ENCODE measurements at regions not wholly inside any gene's neighbourhood (a gene's known extent, or its start where the extent isn't known, plus 50 kb on each side); places are given as distances from the start of the nearest gene placed in this dataset.

DNA sequence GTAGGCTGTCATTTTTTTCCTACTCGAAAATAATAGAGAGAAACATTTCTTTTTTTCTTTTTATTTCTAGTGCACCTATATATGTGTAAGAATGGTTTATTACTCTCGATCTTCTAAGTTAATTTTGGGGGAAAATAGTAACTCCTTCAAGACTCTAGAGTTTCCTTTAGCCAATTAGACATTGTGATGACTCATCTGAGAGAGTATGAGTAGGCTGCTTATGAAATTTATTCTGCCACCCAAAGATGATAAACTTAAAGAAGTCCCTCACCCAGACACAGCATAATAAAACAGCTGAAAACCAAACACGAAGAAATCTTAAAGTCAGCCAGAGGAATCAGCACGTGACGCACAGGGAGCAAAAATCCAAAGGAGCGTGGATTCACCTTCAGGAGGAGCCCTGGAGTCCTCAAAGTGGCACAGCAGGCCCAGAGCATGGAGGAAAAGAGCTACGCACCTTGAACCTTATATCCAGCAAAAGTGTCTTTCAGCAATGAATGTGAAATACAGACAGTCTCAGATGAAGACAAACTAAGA, 81.9 kb downstream of the ERMARD start:
- TF ChIP-seq CTCF (IDR thresholded peaks at IDR 0.05): no peak
- intact Hi-C loops (cut with DNase I): loop anchor here (5.0 kb wide), 1 partner anchor 694 kb away; no protein-coding TSS in a partner anchor

DNA sequence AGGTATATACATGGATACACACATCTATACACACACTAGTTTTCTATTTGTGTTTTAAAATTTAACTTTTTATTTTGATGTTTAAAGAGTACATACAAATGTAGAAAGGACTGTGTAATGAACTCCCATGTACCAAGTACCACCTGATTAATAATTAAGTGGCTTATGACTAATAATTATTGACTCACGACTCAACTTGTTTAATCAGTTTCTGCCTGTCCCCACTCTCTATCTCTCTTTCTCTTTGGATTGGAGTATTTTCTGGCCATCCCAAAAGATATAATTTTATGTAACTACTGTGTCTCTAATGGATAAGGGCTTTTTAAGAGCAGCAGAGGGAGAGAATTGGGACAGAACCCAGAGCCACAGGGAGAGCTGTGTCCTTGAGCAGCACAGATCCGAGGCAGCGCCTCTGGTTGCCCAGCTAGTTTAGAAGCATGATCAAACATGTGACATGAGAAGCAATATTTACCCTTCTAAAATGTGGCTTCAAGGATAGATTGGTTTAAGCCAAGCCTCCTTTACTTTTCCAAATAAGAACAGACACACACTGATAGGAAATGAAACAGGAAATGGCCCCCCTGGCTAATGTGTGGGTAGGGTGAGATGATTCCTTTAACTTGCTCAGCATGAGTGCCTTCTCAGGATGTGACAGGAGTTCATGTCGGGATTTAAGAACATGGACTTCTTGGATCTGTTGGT, 81.0 kb downstream of the ERMARD start:
- intact Hi-C loops (cut with DNase I): loop anchor here (5.0 kb wide), 1 partner anchor 695 kb away; no protein-coding TSS in a partner anchor
- peak; percentile 4 for DNase-seq
- Histone ChIP-seq H3K9ac (ENCODE audit: low read depth in 2 of 2, low read length in 2 of 2) (no peak overlapping the region), H3K27me3 (no peaks in the 10 kb centered on the region), H3K4me3 (no peak overlapping the region), H3K36me3 (no peaks in the 10 kb centered on the region), H3K4me1 (no peaks in the 10 kb centered on the region), H3K9me3 (no peaks in the 10 kb centered on the region), H3K27ac (no peak overlapping the region)
- TF ChIP-seq CTCF (IDR thresholded peaks at IDR 0.05): no peak

More for the DNA sequence above, 81.9 kb downstream of the ERMARD start:
- H3K4me1 ChIP-seq: no peaks in the 10 kb centered on the region
- H3K9me3 ChIP-seq: no peaks in the 10 kb centered on the region
- H3K4me3 ChIP-seq: no peak overlapping the region
- no peak overlapping the region for H3K27ac ChIP-seq
- no peaks in the 10 kb centered on the region for H3K36me3 ChIP-seq
- no peak for DNase-seq
- H3K9ac ChIP-seq (ENCODE audit: low read depth in 2 of 2, low read length in 2 of 2): no peak overlapping the region
- H3K27me3 ChIP-seq: no peaks in the 10 kb centered on the region

- no peak overlapping the region for H3K9ac ChIP-seq (ENCODE audit: low read depth in 2 of 2, low read length in 2 of 2)
Observed at GRCh38 chr6:169831450-169832246, 80.2 kb downstream of the ERMARD start.

More at GRCh38 chr6:169831450-169832246, 80.2 kb downstream of the ERMARD start:
- peak; percentile 89 for TF ChIP-seq CTCF (IDR thresholded peaks at IDR 0.05)
- Histone ChIP-seq H3K4me1 (no peaks in the 10 kb centered on the region), H3K4me3 (no peak overlapping the region), H3K9me3 (no peaks in the 10 kb centered on the region), H3K27me3 (no peaks in the 10 kb centered on the region), H3K27ac (no peak overlapping the region), H3K36me3 (no peaks in the 10 kb centered on the region)
- intact Hi-C loops (cut with DNase I): loop anchor here (5.0 kb wide), 1 partner anchor 696 kb away; no protein-coding TSS in a partner anchor
- peak; percentile 73 for DNase-seq

Data from colonic mucosa (tissue), 4 donors.